Liver (tissue), 8 donors: ENCODE measurements at regions not wholly inside any gene's neighbourhood (a gene's known extent, or its start where the extent isn't known, plus 50 kb on each side); places are given as distances from the start of the nearest gene placed in this dataset.

Experiments
- DNase-seq: peaks from one replicate; pipeline ENCODE4 v3.0.0-alpha.2; 2017; ENCODE audit warnings: low spot score
- H3K27ac ChIP-seq, 2 donors: one replicate each; pipeline ENCODE4 v1.7.0; 2013; ENCODE audit warnings: inconsistent platforms in 2 of 2, low read length in 2 of 2, control low read depth in 1 of 2, low read depth in 1 of 2, mild to moderate bottlenecking in 1 of 2
- H3K27me3 ChIP-seq, 4 donors: one replicate each; pipeline versions ENCODE4 v1.6.1 to v1.7.0; 2013; ENCODE audit warnings: low read length in 3 of 4, inconsistent platforms in 1 of 4, mild to moderate bottlenecking in 1 of 4, moderate library complexity in 1 of 4; ENCODE audit not compliant: control insufficient read depth in 4 of 4, insufficient read depth in 4 of 4
- H3K36me3 ChIP-seq, 4 donors: one replicate each; pipeline versions ENCODE4 v1.6.1 to v1.7.0; 2013; ENCODE audit warnings: low read length in 3 of 4, mild to moderate bottlenecking in 3 of 4, low read depth in 1 of 4, moderate library complexity in 1 of 4; ENCODE audit not compliant: control insufficient read depth in 4 of 4, insufficient read depth in 3 of 4
- H3K4me1 ChIP-seq, 4 donors: one replicate each; pipeline versions ENCODE4 v1.6.1 to v1.7.0; 2013; ENCODE audit warnings: low read length in 3 of 4, mild to moderate bottlenecking in 3 of 4, moderate library complexity in 1 of 4; ENCODE audit not compliant: control insufficient read depth in 4 of 4, insufficient read depth in 4 of 4
- H3K4me3 ChIP-seq, 3 donors: one replicate each; pipeline versions ENCODE4 v1.6.1 to v1.7.0; 2013; ENCODE audit warnings: low read length in 3 of 3, control low read depth in 1 of 3, low read depth in 1 of 3, mild to moderate bottlenecking in 1 of 3
- H3K9ac ChIP-seq, 2 donors: one replicate each; pipeline ENCODE4 v1.7.0; 2013; ENCODE audit warnings: low read length in 2 of 2, mild to moderate bottlenecking in 2 of 2, moderate library complexity in 2 of 2, control low read depth in 1 of 2, low read depth in 1 of 2
- H3K9me3 ChIP-seq, 4 donors: one replicate each; pipeline versions ENCODE4 v1.6.1 to v1.7.0; 2013; ENCODE audit warnings: low read length in 3 of 4; ENCODE audit not compliant: control insufficient read depth in 4 of 4
- FOXA1 ChIP-seq: IDR thresholded peaks from 2 replicates; pipeline ENCODE4 v1.6.1; 2016; ENCODE audit warnings: antibody characterized with exemption
- FOXA2 ChIP-seq: IDR thresholded peaks from 2 replicates; pipeline ENCODE4 v1.6.1; 2016; ENCODE audit warnings: antibody characterized with exemption
- HNF4A ChIP-seq, 2 donors: conservative IDR thresholded peaks; 2 replicates each; pipeline ENCODE4 v1.6.1; 2016; ENCODE audit warnings: antibody characterized with exemption in 2 of 2, mild to moderate bottlenecking in 2 of 2
- JUND ChIP-seq, 2 donors: IDR thresholded peaks; 2 replicates each; pipeline ENCODE4 v1.6.1; 2016; ENCODE audit warnings: antibody characterized with exemption in 2 of 2
- MAX ChIP-seq: IDR thresholded peaks from 2 replicates; pipeline ENCODE4 v1.6.1; 2016; ENCODE audit warnings: antibody characterized with exemption
- NR2F2 ChIP-seq: IDR thresholded peaks from 2 replicates; pipeline ENCODE4 v1.6.1; 2016; ENCODE audit warnings: antibody characterized with exemption
- RXRA ChIP-seq, 2 donors: IDR thresholded peaks; 2 replicates each; pipeline ENCODE4 v1.6.1; 2017 to 2018; ENCODE audit warnings: antibody characterized with exemption in 2 of 2, mild to moderate bottlenecking in 1 of 2
- SP1 ChIP-seq: IDR thresholded peaks from 2 replicates; pipeline ENCODE4 v1.6.1; 2018; ENCODE audit warnings: antibody characterized with exemption, mild to moderate bottlenecking
- TAF1 ChIP-seq: conservative IDR thresholded peaks from 2 replicates; pipeline ENCODE4 v1.6.1; 2016; ENCODE audit warnings: antibody characterized with exemption, mild to moderate bottlenecking
- WGBS: extraction: QIAGEN DNeasy Blood & Tissue Kit; methylation state at CpG from one replicate; pipeline ENCODE4 v1.1.7; 2013; 5-methylcytosine and 5-hydroxymethylcytosine counted together
- TF ChIP-seq, protein P1 (sequence below): fragments of 150-350 bp; IDR thresholded peaks from 2 replicates; pipeline ENCODE4 v1.5.1; 2017; ENCODE audit warnings: improper control_type of control experiment, low read depth, low read length; ENCODE audit not compliant: missing input control
- TF ChIP-seq, protein P2 (sequence below): IDR thresholded peaks from 2 replicates; pipeline ENCODE4 v1.6.1; 2016; ENCODE audit warnings: antibody characterized with exemption
- TF ChIP-seq, protein P3 (sequence below): IDR thresholded peaks from 2 replicates; pipeline ENCODE4 v1.6.1; 2016; ENCODE audit warnings: antibody characterized with exemption
- TF ChIP-seq, protein P4 (sequence below): IDR thresholded peaks from 2 replicates; pipeline ENCODE4 v1.6.1; 2016; ENCODE audit warnings: antibody characterized with exemption, mild to moderate bottlenecking
- donor health status: healthy.
- donor health status: healthy.
- donor health status: healthy.
- donor health status: healthy.
- donor health status: healthy.

DNA sequence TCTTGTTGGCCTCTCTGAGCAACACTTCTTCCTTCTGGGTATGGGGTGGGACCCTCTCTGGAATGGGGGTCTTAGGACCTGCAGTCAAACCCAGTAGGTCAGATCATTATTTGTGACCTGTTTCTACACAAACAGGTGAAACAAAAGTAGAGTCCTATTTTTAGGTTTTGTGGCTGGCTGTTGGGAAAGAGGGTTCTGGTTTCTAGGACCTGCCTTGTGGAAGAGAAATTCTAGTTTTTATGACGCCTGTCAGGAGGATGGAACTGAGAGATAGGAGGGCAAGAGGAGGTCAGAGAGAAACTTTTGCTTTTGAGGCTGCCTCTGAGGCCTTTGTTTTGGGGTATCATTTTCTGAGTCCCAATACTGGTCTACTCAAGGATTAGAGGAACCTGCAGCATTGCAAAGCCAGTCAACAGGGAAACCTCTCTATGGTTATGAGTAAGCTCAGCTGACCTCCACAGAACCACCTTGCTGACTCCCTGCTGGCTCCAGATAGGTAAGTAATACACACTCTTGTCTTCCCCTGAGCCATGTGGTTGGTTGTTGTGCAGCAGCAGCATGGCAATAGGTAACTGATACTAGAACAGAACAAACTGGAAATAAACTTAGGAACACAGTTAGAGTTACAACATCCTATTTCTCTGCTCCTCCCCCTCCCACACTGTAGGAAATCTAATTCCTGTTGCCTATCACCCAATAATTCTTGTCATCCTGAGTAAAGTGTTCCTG is 114.7 kb upstream of the VCX3B start:
- Histone ChIP-seq H3K4me3 (no peak overlapping the region), H3K27ac (no peak overlapping the region), H3K4me1 (no peaks in the 10 kb centered on the region), H3K36me3 (no peaks in the 10 kb centered on the region), H3K9me3 (no peaks in the 10 kb centered on the region), H3K9ac (no peak overlapping the region), H3K27me3 (no peaks in the 10 kb centered on the region)
- DNase-seq = no peak
- WGBS = 90% methylated on average over 1 of the region's 1 CpG
- TF ChIP-seq, protein P1, sequence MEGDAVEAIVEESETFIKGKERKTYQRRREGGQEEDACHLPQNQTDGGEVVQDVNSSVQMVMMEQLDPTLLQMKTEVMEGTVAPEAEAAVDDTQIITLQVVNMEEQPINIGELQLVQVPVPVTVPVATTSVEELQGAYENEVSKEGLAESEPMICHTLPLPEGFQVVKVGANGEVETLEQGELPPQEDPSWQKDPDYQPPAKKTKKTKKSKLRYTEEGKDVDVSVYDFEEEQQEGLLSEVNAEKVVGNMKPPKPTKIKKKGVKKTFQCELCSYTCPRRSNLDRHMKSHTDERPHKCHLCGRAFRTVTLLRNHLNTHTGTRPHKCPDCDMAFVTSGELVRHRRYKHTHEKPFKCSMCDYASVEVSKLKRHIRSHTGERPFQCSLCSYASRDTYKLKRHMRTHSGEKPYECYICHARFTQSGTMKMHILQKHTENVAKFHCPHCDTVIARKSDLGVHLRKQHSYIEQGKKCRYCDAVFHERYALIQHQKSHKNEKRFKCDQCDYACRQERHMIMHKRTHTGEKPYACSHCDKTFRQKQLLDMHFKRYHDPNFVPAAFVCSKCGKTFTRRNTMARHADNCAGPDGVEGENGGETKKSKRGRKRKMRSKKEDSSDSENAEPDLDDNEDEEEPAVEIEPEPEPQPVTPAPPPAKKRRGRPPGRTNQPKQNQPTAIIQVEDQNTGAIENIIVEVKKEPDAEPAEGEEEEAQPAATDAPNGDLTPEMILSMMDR = no peak
- TF ChIP-seq RXRA (IDR thresholded peaks at IDR 0.05) (no peak), MAX (no peak)

DNA sequence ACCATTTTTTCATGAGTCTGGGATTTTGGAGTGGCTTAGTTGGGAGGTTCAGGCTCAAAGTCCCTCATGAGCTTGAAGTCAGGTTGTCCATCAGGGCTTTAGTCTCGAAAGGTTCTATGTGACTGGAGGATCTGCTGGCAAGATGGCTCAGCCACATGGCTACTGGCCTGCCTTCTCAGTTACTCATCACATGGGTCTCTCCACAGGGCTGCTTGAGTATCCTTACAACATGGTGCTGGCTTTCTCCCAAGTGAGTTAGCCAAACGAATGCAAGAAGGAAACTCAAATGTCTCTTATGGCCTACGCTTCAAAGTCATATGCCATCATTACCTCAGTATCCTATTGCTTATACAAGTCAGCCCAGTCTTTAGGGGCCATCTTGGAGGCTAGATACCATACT is 106.3 kb upstream of the VCX3B start:
- no peak overlapping the region for H3K9ac ChIP-seq
- no peaks in the 10 kb centered on the region for H3K27me3 ChIP-seq
- no peaks in the 10 kb centered on the region for H3K4me1 ChIP-seq
- H3K27ac ChIP-seq = no peak overlapping the region
- WGBS = 91% methylated on average over 3 of the region's 3 CpGs
- DNase-seq = no peak
- TF ChIP-seq MAX (no peak), JUND (IDR thresholded peaks at IDR 0.05) (no peak), SP1 (no peak), FOXA1 (no peak), NR2F2 (no peak), HNF4A (conservative IDR thresholded peaks at IDR 0.05) (no peak), FOXA2 (no peak), TAF1 (no peak)
- TF ChIP-seq, protein P2, sequence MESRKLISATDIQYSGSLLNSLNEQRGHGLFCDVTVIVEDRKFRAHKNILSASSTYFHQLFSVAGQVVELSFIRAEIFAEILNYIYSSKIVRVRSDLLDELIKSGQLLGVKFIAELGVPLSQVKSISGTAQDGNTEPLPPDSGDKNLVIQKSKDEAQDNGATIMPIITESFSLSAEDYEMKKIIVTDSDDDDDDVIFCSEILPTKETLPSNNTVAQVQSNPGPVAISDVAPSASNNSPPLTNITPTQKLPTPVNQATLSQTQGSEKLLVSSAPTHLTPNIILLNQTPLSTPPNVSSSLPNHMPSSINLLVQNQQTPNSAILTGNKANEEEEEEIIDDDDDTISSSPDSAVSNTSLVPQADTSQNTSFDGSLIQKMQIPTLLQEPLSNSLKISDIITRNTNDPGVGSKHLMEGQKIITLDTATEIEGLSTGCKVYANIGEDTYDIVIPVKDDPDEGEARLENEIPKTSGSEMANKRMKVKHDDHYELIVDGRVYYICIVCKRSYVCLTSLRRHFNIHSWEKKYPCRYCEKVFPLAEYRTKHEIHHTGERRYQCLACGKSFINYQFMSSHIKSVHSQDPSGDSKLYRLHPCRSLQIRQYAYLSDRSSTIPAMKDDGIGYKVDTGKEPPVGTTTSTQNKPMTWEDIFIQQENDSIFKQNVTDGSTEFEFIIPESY = no peak
- TF ChIP-seq, protein P3, sequence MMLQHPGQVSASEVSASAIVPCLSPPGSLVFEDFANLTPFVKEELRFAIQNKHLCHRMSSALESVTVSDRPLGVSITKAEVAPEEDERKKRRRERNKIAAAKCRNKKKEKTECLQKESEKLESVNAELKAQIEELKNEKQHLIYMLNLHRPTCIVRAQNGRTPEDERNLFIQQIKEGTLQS = no peak
- TF ChIP-seq, protein P4, sequence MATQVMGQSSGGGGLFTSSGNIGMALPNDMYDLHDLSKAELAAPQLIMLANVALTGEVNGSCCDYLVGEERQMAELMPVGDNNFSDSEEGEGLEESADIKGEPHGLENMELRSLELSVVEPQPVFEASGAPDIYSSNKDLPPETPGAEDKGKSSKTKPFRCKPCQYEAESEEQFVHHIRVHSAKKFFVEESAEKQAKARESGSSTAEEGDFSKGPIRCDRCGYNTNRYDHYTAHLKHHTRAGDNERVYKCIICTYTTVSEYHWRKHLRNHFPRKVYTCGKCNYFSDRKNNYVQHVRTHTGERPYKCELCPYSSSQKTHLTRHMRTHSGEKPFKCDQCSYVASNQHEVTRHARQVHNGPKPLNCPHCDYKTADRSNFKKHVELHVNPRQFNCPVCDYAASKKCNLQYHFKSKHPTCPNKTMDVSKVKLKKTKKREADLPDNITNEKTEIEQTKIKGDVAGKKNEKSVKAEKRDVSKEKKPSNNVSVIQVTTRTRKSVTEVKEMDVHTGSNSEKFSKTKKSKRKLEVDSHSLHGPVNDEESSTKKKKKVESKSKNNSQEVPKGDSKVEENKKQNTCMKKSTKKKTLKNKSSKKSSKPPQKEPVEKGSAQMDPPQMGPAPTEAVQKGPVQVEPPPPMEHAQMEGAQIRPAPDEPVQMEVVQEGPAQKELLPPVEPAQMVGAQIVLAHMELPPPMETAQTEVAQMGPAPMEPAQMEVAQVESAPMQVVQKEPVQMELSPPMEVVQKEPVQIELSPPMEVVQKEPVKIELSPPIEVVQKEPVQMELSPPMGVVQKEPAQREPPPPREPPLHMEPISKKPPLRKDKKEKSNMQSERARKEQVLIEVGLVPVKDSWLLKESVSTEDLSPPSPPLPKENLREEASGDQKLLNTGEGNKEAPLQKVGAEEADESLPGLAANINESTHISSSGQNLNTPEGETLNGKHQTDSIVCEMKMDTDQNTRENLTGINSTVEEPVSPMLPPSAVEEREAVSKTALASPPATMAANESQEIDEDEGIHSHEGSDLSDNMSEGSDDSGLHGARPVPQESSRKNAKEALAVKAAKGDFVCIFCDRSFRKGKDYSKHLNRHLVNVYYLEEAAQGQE = no peak
- peaks cover 0 to 4% (median 0%) of the 10 kb centered on the region in 4 donors for H3K9me3 ChIP-seq
- H3K36me3 ChIP-seq = no peaks in the 10 kb centered on the region
- H3K4me3 ChIP-seq = no peak overlapping the region
